GM12878 (cell line): ENCODE measurements at regions not wholly inside any gene's neighbourhood (a gene's known extent, or its start where the extent isn't known, plus 50 kb on each side); places are given as distances from the start of the nearest gene placed in this dataset.

Experiments used
- ATAC-seq: fragments of 200-7000 bp; cut with Tn5 transposase; 3 replicates; pipeline ENCODE4 v1.9.1; 2020; ENCODE audit warnings: mild to moderate bottlenecking, moderate library complexity
- BruUV-seq: library from RNA; stranded (reverse); fragments of 400-500 nt; replicated peaks from 2 replicates; lab custom pipeline; 2021; lab: Mats Ljungman, UMichigan
- CTCF ChIA-PET: fragments of 300-600 bp; sonication (Branson Sonifier 250); formaldehyde crosslinking; extraction: SDS; loops from one replicate; lab custom pipeline; 2021; ENCODE audit warnings: inconsistent platforms; lab: Yijun Ruan, JAX
- POLR2A ChIA-PET: fragments of 350-600 bp; formaldehyde crosslinking; extraction: SDS; loops from one replicate; lab custom pipeline; 2021; ENCODE audit warnings: inconsistent platforms; lab: Charles Lee
- RAD21 ChIA-PET: fragments of 300-600 bp; sonication (Branson Sonifier 250); formaldehyde crosslinking; loops from one replicate; lab custom pipeline; 2023; ENCODE audit warnings: antibody characterized with exemption; ENCODE audit not compliant: unreplicated experiment; lab: Charles Lee
- SMC1A ChIA-PET: fragments of 300-600 bp; sonication (Branson Sonifier 250); formaldehyde crosslinking; loops from one replicate; lab custom pipeline; 2023; ENCODE audit not compliant: unreplicated experiment, uncharacterized antibody; lab: Charles Lee
- DNase-seq: peaks from one replicate; pipeline ENCODE4 v3.0.0-alpha.2; 2011; ENCODE audit warnings: low read depth, low spot score
- FAIRE-seq: peaks from 3 replicates; lab custom pipeline; 2011; peaks lifted over from hg19 to GRCh38; lab: Jason Lieb, UNC
- H2AFZ ChIP-seq: 2 replicates; pipeline ENCODE4 v1.6.0; 2011; ENCODE audit warnings: low read depth, low read length, control low read depth; ENCODE audit not compliant: control insufficient read depth
- H3K27ac ChIP-seq: 2 replicates; pipeline ENCODE4 v1.5.1; 2011; ENCODE audit warnings: control low read depth; ENCODE audit not compliant: control insufficient read depth, insufficient read depth
- H3K27me3 ChIP-seq, 2 experiments: replicated peaks in 1 of 2; 2 replicates each; pipeline versions ENCODE4 v1.6.0 to v1.6.1; 2011; ENCODE audit warnings: low read length in 1 of 2; ENCODE audit not compliant: control insufficient read depth in 2 of 2, insufficient read depth in 2 of 2
- H3K36me3 ChIP-seq, 2 experiments: 2 replicates each; pipeline ENCODE4 v1.5.1; 2011; ENCODE audit warnings: low read length in 1 of 2; ENCODE audit not compliant: control insufficient read depth in 2 of 2, insufficient read depth in 2 of 2
- H3K4me1 ChIP-seq: 2 replicates; pipeline ENCODE4 v1.6.1; 2011; ENCODE audit warnings: mild to moderate bottlenecking, low read length, moderate library complexity, mixed read lengths; ENCODE audit not compliant: control insufficient read depth, insufficient read depth
- H3K4me2 ChIP-seq: 2 replicates; pipeline ENCODE4 v1.6.0; 2011; ENCODE audit warnings: control low read depth; ENCODE audit not compliant: control insufficient read depth, insufficient read depth
- H3K4me3 ChIP-seq: fragments of 200-600 bp; sonication (generic); 2 replicates; pipeline ENCODE4 v1.5.1; 2016
- H3K79me2 ChIP-seq: 2 replicates; pipeline ENCODE4 v1.6.0; 2011; ENCODE audit warnings: low read length; ENCODE audit not compliant: control insufficient read depth, insufficient read depth
- H3K9ac ChIP-seq: 2 replicates; pipeline ENCODE4 v1.8.0; 2011; ENCODE audit warnings: low read length, control low read depth, mixed read lengths; ENCODE audit not compliant: control insufficient read depth, insufficient read depth
- H3K9me3 ChIP-seq: replicated peaks from 3 replicates; pipeline ENCODE4 v1.5.1; 2011; ENCODE audit warnings: mild to moderate bottlenecking, low read length; ENCODE audit not compliant: control insufficient read depth, insufficient read depth
- H4K20me1 ChIP-seq: 2 replicates; pipeline ENCODE4 v1.6.0; 2011; ENCODE audit not compliant: control insufficient read depth, insufficient read depth
- ATF7 ChIP-seq: fragments of 450-650 bp; IDR thresholded peaks from 2 replicates; pipeline ENCODE4 v1.6.1; 2016; ENCODE audit warnings: low read depth, mild to moderate bottlenecking
- BCL11A ChIP-seq: IDR thresholded peaks from 2 replicates; pipeline ENCODE4 v1.6.1; 2011; ENCODE audit warnings: low read depth, low read length
- CHD2 ChIP-seq: IDR thresholded peaks from 2 replicates; pipeline ENCODE4 v1.6.1; 2011; ENCODE audit warnings: low read depth, low read length, improper control_type of control experiment, borderline replicate concordance
- CHD4 ChIP-seq: fragments of 200-600 bp; sonication (generic); IDR thresholded peaks from 2 replicates; pipeline ENCODE4 v1.6.1; 2016; ENCODE audit warnings: mild to moderate bottlenecking
- FOS ChIP-seq: IDR thresholded peaks from 3 replicates; pipeline ENCODE4 v1.6.1; 2011; ENCODE audit warnings: borderline replicate concordance; ENCODE audit not compliant: insufficient read length; ENCODE audit errors: extremely low read depth
- FOXM1 ChIP-seq: IDR thresholded peaks from 2 replicates; pipeline ENCODE4 v1.6.1; 2012; ENCODE audit warnings: low read depth, mild to moderate bottlenecking, inconsistent platforms, low read length, moderate library complexity
- GATAD2B ChIP-seq: fragments of 450-650 bp; conservative IDR thresholded peaks from 2 replicates; pipeline ENCODE4 v1.6.1; 2017; ENCODE audit warnings: low read depth, mild to moderate bottlenecking, moderate library complexity
- LARP7 ChIP-seq: fragments of 450-650 bp; IDR thresholded peaks from 2 replicates; pipeline ENCODE4 v1.6.1; 2017; ENCODE audit warnings: mild to moderate bottlenecking
- MTA2 ChIP-seq: fragments of 450-650 bp; IDR thresholded peaks from 2 replicates; pipeline ENCODE4 v1.6.1; 2016; ENCODE audit warnings: low read depth, mild to moderate bottlenecking, moderate library complexity
- MTA3 ChIP-seq: IDR thresholded peaks from 2 replicates; pipeline ENCODE4 v1.6.1; 2012; ENCODE audit warnings: low read length, inconsistent platforms, borderline replicate concordance
- RBBP5 ChIP-seq: fragments of 200-600 bp; sonication (generic); conservative IDR thresholded peaks from 2 replicates; pipeline ENCODE4 v1.6.1; 2016
- REST ChIP-seq: IDR thresholded peaks from 2 replicates; pipeline ENCODE4 v1.6.1; 2012; ENCODE audit warnings: mild to moderate bottlenecking, low read depth, low read length
- TCF7 ChIP-seq: IDR thresholded peaks from 2 replicates; pipeline ENCODE4 v1.6.1; 2014; ENCODE audit warnings: antibody characterized with exemption, borderline replicate concordance
- ZNF207 ChIP-seq: fragments of 450-650 bp; IDR thresholded peaks from 2 replicates; pipeline ENCODE4 v1.6.1; 2014; ENCODE audit warnings: antibody characterized with exemption, mild to moderate bottlenecking, borderline replicate concordance
- ZZZ3 ChIP-seq: IDR thresholded peaks from 2 replicates; pipeline ENCODE4 v1.6.1; 2011; ENCODE audit warnings: low read depth; ENCODE audit not compliant: control insufficient read depth, insufficient read length
- WGBS: methylation state at CpG from one replicate; pipeline ENCODE4 v1.1.6; 2016; ENCODE audit warnings: low lambda C conversion rate; ENCODE audit not compliant: insufficient replicate concordance, insufficient coverage; ENCODE audit errors: missing lambda C conversion rate; 5-methylcytosine and 5-hydroxymethylcytosine counted together
- in situ Hi-C: fragments of 300-500 bp; cut with MboI; formaldehyde crosslinking; loops from 9 replicates; pipeline ENCODE4 v1.14.3; 2018; ENCODE audit warnings: mixed read lengths
- intact Hi-C: fragments of 100-400 bp; cut with micrococcal nuclease; formaldehyde crosslinking; loops from one replicate; pipeline ENCODE4 v1.14.2; 2022; ENCODE audit not compliant: unreplicated experiment
- TF ChIP-seq, protein P1 (sequence below): fragments of 450-650 bp; IDR thresholded peaks from 2 replicates; pipeline ENCODE4 v1.6.1; 2017; ENCODE audit warnings: mild to moderate bottlenecking, moderate library complexity
- TF ChIP-seq, protein P2 (sequence below): fragments of 450-650 bp; formaldehyde crosslinking; IDR thresholded peaks from 2 replicates; pipeline ENCODE4 v1.4.0; 2022; ENCODE audit warnings: mild to moderate bottlenecking, moderate library complexity

DNA sequence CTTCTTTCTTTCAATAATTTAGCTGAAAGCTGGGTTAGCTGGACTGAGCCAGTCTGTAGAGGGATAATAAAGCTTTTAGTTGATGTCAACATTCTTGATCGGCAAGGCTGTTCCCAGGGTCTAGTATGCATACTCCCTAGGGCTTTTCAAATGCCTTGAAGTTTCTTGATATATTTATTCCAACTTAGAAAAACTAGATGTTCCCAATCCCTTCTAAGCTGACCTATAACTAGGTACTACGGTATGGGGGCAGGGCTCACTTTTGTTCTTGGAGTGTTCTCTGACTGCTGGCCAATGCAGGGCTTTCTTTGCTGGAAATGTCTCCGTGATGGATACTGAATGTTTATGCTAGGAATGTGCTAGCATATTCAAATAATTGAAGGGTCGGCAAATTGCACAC is 258.6 kb upstream of the TANK start:
- WGBS: 30% methylated on average over 4 of the region's 4 CpGs
- Histone ChIP-seq H3K4me3 (no peak overlapping the region), H3K79me2 (no peaks in the 10 kb centered on the region), H3K4me1 (no peaks in the 10 kb centered on the region), H3K36me3 (no peaks in the 10 kb centered on the region), H3K9me3 (no peaks in the 10 kb centered on the region), H2AFZ (no peak overlapping the region), H3K27me3 (no peaks in the 10 kb centered on the region; a peak in 1 of 4 replicates), H3K4me2 (no peak overlapping the region), H4K20me1 (no peaks in the 10 kb centered on the region), H3K27ac (no peak overlapping the region), H3K9ac (no peak overlapping the region)
- FAIRE-seq: no peak
- ChIA-PET CTCF (no interaction called here), POLR2A (no interaction called here), SMC1A (interaction anchor here (0.5 kb wide), 1 partner anchor 1939 kb away, joined by 3 read pairs; no protein-coding TSS in a partner anchor), RAD21 (no interaction called here)
- no peak for DNase-seq
- intact Hi-C loops (no loop called here), in situ Hi-C loops (no loop called here)
- no TSS peak for BruUV-seq
- ATAC-seq: no peak
- TF ChIP-seq LARP7 (no peak), CHD2 (no peak), REST (no peak), ZNF207 (no peak), ZZZ3 (no peak), MTA2 (no peak), FOS (no peak), CHD4 (no peak), FOXM1 (no peak), MTA3 (no peak), RBBP5 (no peak), ATF7 (no peak), GATAD2B (no peak), TCF7 (no peak), BCL11A (no peak)
- TF ChIP-seq, protein P1, sequence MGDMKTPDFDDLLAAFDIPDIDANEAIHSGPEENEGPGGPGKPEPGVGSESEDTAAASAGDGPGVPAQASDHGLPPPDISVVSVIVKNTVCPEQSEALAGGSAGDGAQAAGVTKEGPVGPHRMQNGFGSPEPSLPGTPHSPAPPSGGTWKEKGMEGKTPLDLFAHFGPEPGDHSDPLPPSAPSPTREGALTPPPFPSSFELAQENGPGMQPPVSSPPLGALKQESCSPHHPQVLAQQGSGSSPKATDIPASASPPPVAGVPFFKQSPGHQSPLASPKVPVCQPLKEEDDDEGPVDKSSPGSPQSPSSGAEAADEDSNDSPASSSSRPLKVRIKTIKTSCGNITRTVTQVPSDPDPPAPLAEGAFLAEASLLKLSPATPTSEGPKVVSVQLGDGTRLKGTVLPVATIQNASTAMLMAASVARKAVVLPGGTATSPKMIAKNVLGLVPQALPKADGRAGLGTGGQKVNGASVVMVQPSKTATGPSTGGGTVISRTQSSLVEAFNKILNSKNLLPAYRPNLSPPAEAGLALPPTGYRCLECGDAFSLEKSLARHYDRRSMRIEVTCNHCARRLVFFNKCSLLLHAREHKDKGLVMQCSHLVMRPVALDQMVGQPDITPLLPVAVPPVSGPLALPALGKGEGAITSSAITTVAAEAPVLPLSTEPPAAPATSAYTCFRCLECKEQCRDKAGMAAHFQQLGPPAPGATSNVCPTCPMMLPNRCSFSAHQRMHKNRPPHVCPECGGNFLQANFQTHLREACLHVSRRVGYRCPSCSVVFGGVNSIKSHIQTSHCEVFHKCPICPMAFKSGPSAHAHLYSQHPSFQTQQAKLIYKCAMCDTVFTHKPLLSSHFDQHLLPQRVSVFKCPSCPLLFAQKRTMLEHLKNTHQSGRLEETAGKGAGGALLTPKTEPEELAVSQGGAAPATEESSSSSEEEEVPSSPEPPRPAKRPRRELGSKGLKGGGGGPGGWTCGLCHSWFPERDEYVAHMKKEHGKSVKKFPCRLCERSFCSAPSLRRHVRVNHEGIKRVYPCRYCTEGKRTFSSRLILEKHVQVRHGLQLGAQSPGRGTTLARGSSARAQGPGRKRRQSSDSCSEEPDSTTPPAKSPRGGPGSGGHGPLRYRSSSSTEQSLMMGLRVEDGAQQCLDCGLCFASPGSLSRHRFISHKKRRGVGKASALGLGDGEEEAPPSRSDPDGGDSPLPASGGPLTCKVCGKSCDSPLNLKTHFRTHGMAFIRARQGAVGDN: no peak
- TF ChIP-seq, protein P2, sequence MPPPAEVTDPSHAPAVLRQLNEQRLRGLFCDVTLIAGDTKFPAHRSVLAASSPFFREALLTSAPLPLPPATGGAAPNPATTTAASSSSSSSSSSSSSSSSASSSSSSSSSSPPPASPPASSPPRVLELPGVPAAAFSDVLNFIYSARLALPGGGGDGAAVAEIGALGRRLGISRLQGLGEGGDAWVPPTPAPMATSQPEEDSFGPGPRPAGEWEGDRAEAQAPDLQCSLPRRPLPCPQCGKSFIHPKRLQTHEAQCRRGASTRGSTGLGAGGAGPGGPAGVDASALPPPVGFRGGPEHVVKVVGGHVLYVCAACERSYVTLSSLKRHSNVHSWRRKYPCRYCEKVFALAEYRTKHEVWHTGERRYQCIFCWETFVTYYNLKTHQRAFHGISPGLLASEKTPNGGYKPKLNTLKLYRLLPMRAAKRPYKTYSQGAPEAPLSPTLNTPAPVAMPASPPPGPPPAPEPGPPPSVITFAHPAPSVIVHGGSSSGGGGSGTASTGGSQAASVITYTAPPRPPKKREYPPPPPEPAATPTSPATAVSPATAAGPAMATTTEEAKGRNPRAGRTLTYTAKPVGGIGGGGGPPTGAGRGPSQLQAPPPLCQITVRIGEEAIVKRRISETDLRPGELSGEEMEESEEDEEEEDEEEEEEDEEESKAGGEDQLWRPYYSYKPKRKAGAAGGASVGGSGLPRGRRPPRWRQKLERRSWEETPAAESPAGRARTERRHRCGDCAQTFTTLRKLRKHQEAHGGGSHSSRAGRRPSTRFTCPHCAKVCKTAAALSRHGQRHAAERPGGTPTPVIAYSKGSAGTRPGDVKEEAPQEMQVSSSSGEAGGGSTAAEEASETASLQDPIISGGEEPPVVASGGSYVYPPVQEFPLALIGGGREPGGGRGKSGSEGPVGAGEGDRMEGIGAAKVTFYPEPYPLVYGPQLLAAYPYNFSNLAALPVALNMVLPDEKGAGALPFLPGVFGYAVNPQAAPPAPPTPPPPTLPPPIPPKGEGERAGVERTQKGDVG (CRISPR knock-in tag): no peak
